Keratinocyte (primary cell): ENCODE measurements at regions not wholly inside any gene's neighbourhood (a gene's known extent, or its start where the extent isn't known, plus 50 kb on each side); places are given as distances from the start of the nearest gene placed in this dataset.
"Not testable (repeated sequence)": the region's sequence is repeated elsewhere in the genome, so short reads cannot be mapped to it uniquely, and the experiment has no call there.

Experiments
- DNase-seq: peaks from one replicate; pipeline ENCODE4 v3.0.0-alpha.2; 2011; ENCODE audit warnings: low read depth, missing footprints, low spot score
- FAIRE-seq: peaks from 2 replicates; lab custom pipeline; 2011; peaks lifted over from hg19 to GRCh38; lab: Jason Lieb, UNC
- H2AFZ ChIP-seq: 2 replicates; pipeline ENCODE4 v1.6.0; 2012; ENCODE audit warnings: low read length, control low read depth, inconsistent platforms; ENCODE audit not compliant: control insufficient read depth
- H3K27ac ChIP-seq: 2 replicates; pipeline ENCODE4 v1.5.1; 2011; ENCODE audit warnings: low read length; ENCODE audit not compliant: control insufficient read depth, insufficient read depth
- H3K27me3 ChIP-seq: 3 replicates; pipeline ENCODE4 v1.6.0; 2011; ENCODE audit warnings: low read length; ENCODE audit not compliant: control insufficient read depth, insufficient read depth; ENCODE audit errors: extremely low read depth
- H3K36me3 ChIP-seq, 2 experiments: 2 replicates in 1 of 2; 3 replicates in 1 of 2; pipeline ENCODE4 v1.5.1; 2011; ENCODE audit warnings: low read length in 2 of 2, mild to moderate bottlenecking in 1 of 2; ENCODE audit not compliant: control insufficient read depth in 2 of 2, insufficient read depth in 2 of 2; ENCODE audit errors: extremely low read depth in 1 of 2
- H3K4me1 ChIP-seq: 3 replicates; pipeline ENCODE4 v1.5.1; 2011; ENCODE audit warnings: low read length; ENCODE audit not compliant: control insufficient read depth, insufficient read depth; ENCODE audit errors: extremely low read depth
- H3K4me2 ChIP-seq: 3 replicates; pipeline ENCODE4 v1.6.0; 2011; ENCODE audit warnings: low read depth, low read length; ENCODE audit not compliant: control insufficient read depth, insufficient read depth; ENCODE audit errors: extremely low read depth
- H3K4me3 ChIP-seq, 3 experiments: fragments of 200-600 bp in 1 of 3; sonication (generic) in 1 of 3; 2 replicates in 2 of 3; 3 replicates in 1 of 3; pipeline ENCODE4 v1.5.1; 2011 to 2016; ENCODE audit warnings: low read length in 3 of 3, mild to moderate bottlenecking in 3 of 3, control low read depth in 2 of 3, inconsistent platforms in 1 of 3, low read depth in 1 of 3, mixed read lengths in 1 of 3, mixed run types in 1 of 3, moderate library complexity in 1 of 3; ENCODE audit not compliant: control insufficient read depth in 2 of 3, insufficient read depth in 2 of 3; ENCODE audit errors: extremely low read depth in 1 of 3
- H3K79me2 ChIP-seq: 2 replicates; pipeline ENCODE4 v1.6.0; 2012; ENCODE audit warnings: low read length; ENCODE audit not compliant: control insufficient read depth, insufficient read depth
- H3K9ac ChIP-seq: 3 replicates; pipeline ENCODE4 v1.6.0; 2011; ENCODE audit warnings: low read length; ENCODE audit not compliant: control insufficient read depth, insufficient read depth; ENCODE audit errors: extremely low read depth
- H3K9me1 ChIP-seq: 3 replicates; pipeline ENCODE4 v1.6.0; 2011; ENCODE audit warnings: low read length; ENCODE audit not compliant: control insufficient read depth, insufficient read depth; ENCODE audit errors: extremely low read depth
- H3K9me3 ChIP-seq: 2 replicates; pipeline ENCODE4 v1.5.1; 2012; ENCODE audit warnings: low read depth, low read length; ENCODE audit not compliant: control insufficient read depth
- H4K20me1 ChIP-seq: 3 replicates; pipeline ENCODE4 v1.6.0; 2011; ENCODE audit warnings: low read length; ENCODE audit not compliant: control insufficient read depth, insufficient read depth; ENCODE audit errors: extremely low read depth
- CTCF ChIP-seq, 3 experiments: IDR thresholded peaks in 1 of 3; conservative IDR thresholded peaks in 1 of 3; optimal IDR thresholded peaks in 1 of 3; 2 replicates in 2 of 3; 3 replicates in 1 of 3; pipeline versions ENCODE3 to v1.5.1; 2011; ENCODE audit warnings: low read length in 3 of 3, mild to moderate bottlenecking in 3 of 3, moderate library complexity in 2 of 3, control low read depth in 1 of 3, inconsistent platforms in 1 of 3; ENCODE audit not compliant: insufficient read depth in 2 of 3; ENCODE audit errors: extremely low read depth in 1 of 3
- EZH2 ChIP-seq: IDR thresholded peaks from one replicate; pipeline ENCODE4 v1.6.1; 2012; ENCODE audit warnings: inconsistent platforms, mild to moderate bottlenecking, low read length, moderate library complexity
- dilution Hi-C: fragments of 300-500 bp; cut with MboI; formaldehyde crosslinking; loops from one replicate; pipeline ENCODE4 v1.7.0; 2020; ENCODE audit warnings: low sequenced_read_pairs; ENCODE audit not compliant: extremely low pct_ligation_motif_present

DNA sequence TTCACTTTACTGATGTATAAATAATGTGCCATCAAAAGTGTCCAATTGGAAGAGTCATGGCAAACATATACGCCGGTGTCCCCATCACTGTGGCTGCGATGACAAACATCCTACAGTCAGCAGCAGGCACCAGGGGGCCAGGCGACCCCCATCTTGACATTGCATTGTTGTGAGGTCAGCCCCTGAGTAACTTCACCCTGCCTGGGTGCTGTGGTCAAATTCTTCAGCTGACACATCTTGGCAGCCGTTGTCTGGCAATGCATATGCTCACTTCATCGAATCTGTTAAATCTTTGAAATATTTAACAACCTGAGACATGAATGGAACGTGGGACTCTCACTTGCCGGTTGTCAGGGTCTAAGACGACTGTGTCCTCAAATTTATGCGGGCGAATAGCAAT, 430.9 kb downstream of the BRD1 start:
- no peak for TF ChIP-seq CTCF (optimal IDR thresholded peaks at IDR 0.05 in 1 of 3, IDR thresholded peaks at IDR 0.05 in 1 of 3, conservative IDR thresholded peaks at IDR 0.05 in 1 of 3; ENCODE audit: extremely low read depth in 1 of 3, insufficient read depth in 2 of 3, low read length in 3 of 3)
- TF ChIP-seq EZH2 = no peak
- peaks cover 37% of the 10 kb centered on the region for H3K9me3 ChIP-seq
- H2AFZ ChIP-seq = no peak overlapping the region
- FAIRE-seq (no peak), DNase-seq (no peak)
- no peaks in the 10 kb centered on the region for H3K79me2 ChIP-seq
- H3K27me3 ChIP-seq = no peaks in the 10 kb centered on the region
- no peaks in the 10 kb centered on the region for H4K20me1 ChIP-seq
- H3K4me3 ChIP-seq = no peak overlapping the region
- H3K9ac ChIP-seq = no peak overlapping the region
- no peaks in the 10 kb centered on the region for H3K9me1 ChIP-seq
- dilution Hi-C loops = no loop called here
- no peaks in the 10 kb centered on the region for H3K4me1 ChIP-seq
- no peak overlapping the region for H3K4me2 ChIP-seq
- H3K36me3 ChIP-seq = no peaks in the 10 kb centered on the region
- no peak overlapping the region for H3K27ac ChIP-seq

DNA sequence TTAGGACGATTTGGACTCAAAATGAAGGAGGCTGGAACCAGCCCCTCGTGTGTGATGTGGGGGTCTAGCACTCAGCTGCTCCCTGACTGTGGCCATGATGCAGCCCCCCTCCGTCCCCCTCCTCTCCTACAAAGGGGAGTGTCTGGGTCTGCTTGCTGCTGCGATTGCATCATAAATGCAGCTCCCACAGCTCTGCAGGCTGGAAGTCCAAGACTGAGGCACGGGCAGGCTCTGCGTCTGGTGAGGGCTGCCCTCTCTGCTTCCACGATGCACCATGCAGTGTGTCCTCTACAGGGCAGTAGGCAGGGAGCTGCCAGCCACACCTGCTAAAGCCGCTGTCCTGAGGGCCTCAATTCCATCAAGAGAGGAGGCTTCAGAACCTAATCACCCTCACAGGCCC, 432.1 kb downstream of the BRD1 start:
- FAIRE-seq (no peak), DNase-seq (no peak)
- Histone ChIP-seq H2AFZ (no peak overlapping the region), H3K9ac (no peak overlapping the region), H3K4me1 (no peaks in the 10 kb centered on the region), H3K4me3 (no peak overlapping the region), H4K20me1 (no peaks in the 10 kb centered on the region), H3K27me3 (no peaks in the 10 kb centered on the region), H3K36me3 (no peaks in the 10 kb centered on the region), H3K27ac (no peak overlapping the region), H3K9me1 (no peaks in the 10 kb centered on the region), H3K4me2 (no peak overlapping the region), H3K9me3 (peaks cover 38% of the 10 kb centered on the region), H3K79me2 (no peaks in the 10 kb centered on the region)
- dilution Hi-C loops = no loop called here
- TF ChIP-seq CTCF (optimal IDR thresholded peaks at IDR 0.05 in 1 of 3, IDR thresholded peaks at IDR 0.05 in 1 of 3, conservative IDR thresholded peaks at IDR 0.05 in 1 of 3; ENCODE audit: extremely low read depth in 1 of 3, insufficient read depth in 2 of 3, low read length in 3 of 3) (no peak), EZH2 (no peak)

GRCh38 chr22:49395062-49395461, 432.6 kb downstream of the BRD1 start:
- H3K9me1 ChIP-seq, H3K9ac ChIP-seq, H3K4me1 ChIP-seq, DNase-seq, H2AFZ ChIP-seq, H3K36me3 ChIP-seq, H3K27ac ChIP-seq, H3K27me3 ChIP-seq, H3K4me3 ChIP-seq, H3K4me2 ChIP-seq, H3K79me2 ChIP-seq, H4K20me1 ChIP-seq, FAIRE-seq, dilution Hi-C loops: not testable (repeated sequence)
- peaks cover 39% of the 10 kb centered on the region for H3K9me3 ChIP-seq
